ENCODE measurements at regions not wholly inside any gene's neighbourhood (a gene's known extent, or its start where the extent isn't known, plus 50 kb on each side); places are given as distances from the start of the nearest gene placed in this dataset.

- Histone ChIP-seq H4K8ac (ENCODE audit: extremely low read depth, insufficient read depth, low read length) (no peak overlapping the region), H3K79me1 (ENCODE audit: low read depth, low read length) (no peaks in the 10 kb centered on the region), H3K79me2 (ENCODE audit: control insufficient read depth in 1 of 2, insufficient read depth in 2 of 2, low read length in 2 of 2) (no peaks in the 10 kb centered on the region), H3K23ac (ENCODE audit: insufficient read length) (no peak overlapping the region), H3K27ac (ENCODE audit: low read depth, low read length) (no peak overlapping the region), H2BK120ac (replicated peaks; ENCODE audit: low read depth, low read length) (no peak overlapping the region), H2BK15ac (ENCODE audit: low read length) (no peak overlapping the region), H3K4me2 (ENCODE audit: insufficient read depth in 1 of 2, low read depth in 2 of 2, low read length in 2 of 2) (no peak overlapping the region), H3K4ac (replicated peaks; ENCODE audit: insufficient read length, low read depth, low read length) (no peak overlapping the region), H3K9me3 (ENCODE audit: insufficient read depth in 2 of 2, low read depth in 1 of 2, low read length in 1 of 2) (no peaks in the 10 kb centered on the region), H2BK20ac (ENCODE audit: low read length) (no peak overlapping the region), H2BK5ac (ENCODE audit: low read depth, low read length) (no peak overlapping the region), H2AFZ (ENCODE audit: low read length) (no peak overlapping the region), H2AK5ac (ENCODE audit: low read depth, low read length) (no peak overlapping the region), H4K5ac (ENCODE audit: insufficient read length, low read depth, low read length) (no peak overlapping the region), H3K36me3 (ENCODE audit: control insufficient read depth in 2 of 4, insufficient read depth in 4 of 4, low read length in 3 of 4) (no peaks in the 10 kb centered on the region), H4K20me1 (replicated peaks in 1 of 2; ENCODE audit: control insufficient read depth in 1 of 2, insufficient read depth in 2 of 2, low read length in 2 of 2) (no peaks in the 10 kb centered on the region), H3K4me1 (replicated peaks in 1 of 4; ENCODE audit: control insufficient read depth in 3 of 4, insufficient read depth in 4 of 4, low read length in 3 of 4) (no peaks in the 10 kb centered on the region), H2BK12ac (ENCODE audit: low read depth, low read length) (no peak overlapping the region), H3K14ac (ENCODE audit: insufficient read length) (no peak overlapping the region), H3K18ac (ENCODE audit: extremely low read depth, low read length) (no peak overlapping the region), H3K4me3 (ENCODE audit: extremely low read depth in 1 of 4, insufficient read depth in 2 of 4, low read depth in 3 of 4, low read length in 4 of 4) (no peak overlapping the region), H3K27me3 (replicated peaks in 1 of 4; ENCODE audit: control insufficient read depth in 3 of 4, extremely low read depth in 1 of 4, insufficient read depth in 3 of 4, low read length in 3 of 4) (no peaks in the 10 kb centered on the region; a peak in 1 of 7 replicates), H3K23me2 (ENCODE audit: low read depth, low read length) (no peaks in the 10 kb centered on the region), H3K9ac (replicated peaks in 1 of 4; ENCODE audit: extremely low read depth in 1 of 4, low read depth in 3 of 4, low read length in 3 of 4) (no peak overlapping the region), H4K91ac (replicated peaks; ENCODE audit: insufficient read length, low read length) (no peak overlapping the region), H3K56ac (replicated peaks; ENCODE audit: insufficient read length, low read depth, low read length) (no peak overlapping the region)
- POLR2A ChIA-PET (ENCODE audit: partially characterized antibody): no interaction called here
- TF ChIP-seq EGR1 (IDR thresholded peaks at IDR 0.05; ENCODE audit: borderline replicate concordance, low read depth, low read length): no peak
- no peak for TF ChIP-seq RAD21 (IDR thresholded peaks at IDR 0.05 in 1 of 2, conservative IDR thresholded peaks at IDR 0.05 in 1 of 2; ENCODE audit: low read depth in 2 of 2, low read length in 2 of 2)
- TF ChIP-seq ASH2L (IDR thresholded peaks at IDR 0.05; ENCODE audit: low read length): no peak
- no peak for TF ChIP-seq YY1 (IDR thresholded peaks at IDR 0.05; ENCODE audit: low read depth, low read length)
- no peak for TF ChIP-seq ZNF274 (IDR thresholded peaks at IDR 0.05; ENCODE audit: borderline replicate concordance, extremely low read depth, low read length)
- TF ChIP-seq KDM1A (IDR thresholded peaks at IDR 0.05; ENCODE audit: borderline replicate concordance, low read length): no peak
- TF ChIP-seq POU5F1 (IDR thresholded peaks at IDR 0.05; ENCODE audit: low read depth, low read length): no peak
- TF ChIP-seq PHF8 (conservative IDR thresholded peaks at IDR 0.05; ENCODE audit: low read depth, low read length): no peak
- TF ChIP-seq SAP30 (IDR thresholded peaks at IDR 0.05; ENCODE audit: insufficient read depth, insufficient replicate concordance, low read length): no peak
- FAIRE-seq (no peak), DNase-seq (ENCODE audit: low read depth in 1 of 2, low spot score in 2 of 2) (no peak)
- CTCF ChIA-PET (ENCODE audit: partially characterized antibody): interaction anchor here (1.3 to 1.6 kb wide), 2 partner anchors 61 to 81 kb away, joined by 3 to 4 read pairs; no protein-coding TSS in a partner anchor
- 87% methylated on average over 2 of the region's 2 CpGs; no CpG with 5 or more reads in 1 of the 2 experiments for WGBS, 2 experiments (ENCODE audit: extremely low coverage in 1 of 2, insufficient coverage in 1 of 2, insufficient read length in 1 of 2, insufficient replicate concordance in 2 of 2, low coverage in 1 of 2, low lambda C conversion rate in 2 of 2, missing lambda C conversion rate in 1 of 2)
These were observed 75.6 kb upstream of the KRAS start for GRCh38 chr12:25326326-25326725.

Measured in H1 (cell line).